HG03520 (cell line): ENCODE measurements at regions not wholly inside any gene's neighbourhood (a gene's known extent, or its start where the extent isn't known, plus 50 kb on each side); places are given as distances from the start of the nearest gene placed in this dataset.
A peak's percentile ranks its signal among the peaks of the same experiment; 100 is the strongest.
"Not testable (repeated sequence)": the region's sequence is repeated elsewhere in the genome, so short reads cannot be mapped to it uniquely, and the experiment has no call there.

ENCODE experiments used
- ATAC-seq: cut with Tn5 transposase; IDR thresholded peaks from one replicate; pipeline ENCODE4 v1.9.1; 2021; ENCODE audit warnings: mild to moderate bottlenecking, moderate library complexity; ENCODE audit not compliant: unreplicated experiment

- ATAC-seq, result peak; percentile 87
Observed at GRCh38 chr20:23142162-23143050, 56.3 kb upstream of the CD93 start.

GRCh38 chr20:23141450-23142161, 55.5 kb upstream of the CD93 start:
- ATAC-seq, result no peak

- no peak for ATAC-seq
Observed at GRCh38 chr20:23140991-23141390, 54.9 kb upstream of the CD93 start.

- ATAC-seq, result not testable (repeated sequence)
Observed at GRCh38 chr20:23139984-23140383, 53.9 kb upstream of the CD93 start.

GRCh38 chr20:23139524-23139923, 53.4 kb upstream of the CD93 start:
- no peak for ATAC-seq

- ATAC-seq, result no peak
Observed at GRCh38 chr20:23138682-23139081, 52.6 kb upstream of the CD93 start.

GRCh38 chr20:23138226-23138625, 52.1 kb upstream of the CD93 start:
- no peak for ATAC-seq

- no peak for ATAC-seq
Observed at GRCh38 chr20:23136893-23137745, 51.0 kb upstream of the CD93 start.

- no peak for ATAC-seq
Observed at GRCh38 chr20:23135449-23136420, 49.6 kb upstream of the CD93 start.
